SK-N-MC (cell line): ENCODE measurements at regions not wholly inside any gene's neighbourhood (a gene's known extent, or its start where the extent isn't known, plus 50 kb on each side); places are given as distances from the start of the nearest gene placed in this dataset.

Experiments
- EZH2 ChIP-seq: fragments of 200-600 bp; sonication (generic); IDR thresholded peaks from one replicate; pipeline ENCODE4 v1.6.1; 2017; ENCODE audit warnings: antibody characterized with exemption
- POLR2AphosphoS5 ChIP-seq: IDR thresholded peaks from 2 replicates; pipeline ENCODE4 v1.6.1; 2012; ENCODE audit warnings: mild to moderate bottlenecking, low read depth, low read length, borderline replicate concordance

DNA sequence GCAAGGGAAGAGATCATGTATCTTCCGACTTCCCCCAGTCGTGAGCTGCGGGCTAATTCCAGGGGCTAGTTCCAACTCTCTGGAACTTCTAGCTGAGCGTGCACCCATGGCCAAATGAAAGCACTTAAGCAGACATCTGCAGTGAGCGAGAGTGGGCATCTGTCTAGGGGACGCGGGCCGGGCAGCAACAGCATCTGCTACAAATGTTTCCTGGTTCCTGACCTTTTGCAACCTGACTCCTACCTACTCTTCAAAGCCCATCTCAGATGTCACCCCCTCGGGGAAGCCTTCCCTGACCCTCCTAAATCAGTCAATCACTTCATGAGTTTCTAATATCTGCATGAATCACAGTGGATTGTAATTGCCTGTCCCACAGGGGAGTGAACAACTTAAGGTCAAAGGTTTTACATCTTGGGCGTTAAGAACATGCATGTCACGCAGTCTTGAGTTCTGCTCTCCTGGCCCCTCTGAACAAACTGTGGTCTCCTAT, 141.9 kb downstream of the CEBPB start:
- TF ChIP-seq EZH2 = no peak
- no peak for TF ChIP-seq POLR2AphosphoS5
